ENCODE measurements at regions not wholly inside any gene's neighbourhood (a gene's known extent, or its start where the extent isn't known, plus 50 kb on each side); places are given as distances from the start of the nearest gene placed in this dataset.

GRCh38 chr5:35430381-35431162 lies 187.1 kb upstream of the SPEF2 start:
- no peak for DNase-seq

- DNase-seq: no peak
Observed at GRCh38 chr5:35420200-35420599, 189.9 kb upstream of the PRLR start.

GRCh38 chr5:35417040-35417439 lies 186.8 kb upstream of the PRLR start:
- no peak for DNase-seq

- no peak for DNase-seq
Observed at GRCh38 chr5:35416217-35416988, 186.1 kb upstream of the PRLR start.

GRCh38 chr5:35415309-35415708 lies 185.0 kb upstream of the PRLR start:
- DNase-seq: no peak

- no peak for DNase-seq
Observed at GRCh38 chr5:35409361-35409760, 179.1 kb upstream of the PRLR start.

- no peak for DNase-seq
Observed at GRCh38 chr5:35408146-35408545, 177.9 kb upstream of the PRLR start.

- DNase-seq: no peak
Observed at GRCh38 chr5:35407697-35408096, 177.4 kb upstream of the PRLR start.

GRCh38 chr5:35405938-35406337 lies 175.7 kb upstream of the PRLR start:
- DNase-seq: no peak

- DNase-seq: no peak
Observed at GRCh38 chr5:35404701-35405100, 174.4 kb upstream of the PRLR start.

GRCh38 chr5:35393901-35394300 lies 163.6 kb upstream of the PRLR start:
- DNase-seq: no peak

GRCh38 chr5:35384658-35385057 lies 154.4 kb upstream of the PRLR start:
- no peak for DNase-seq

GRCh38 chr5:35383041-35383440 lies 152.8 kb upstream of the PRLR start:
- DNase-seq: no peak

GRCh38 chr5:35377653-35378052 lies 147.4 kb upstream of the PRLR start:
- DNase-seq: no peak

- DNase-seq: no peak
Observed at GRCh38 chr5:35374584-35374983, 144.3 kb upstream of the PRLR start.

GRCh38 chr5:35373249-35373648 lies 143.0 kb upstream of the PRLR start:
- DNase-seq: no peak

GRCh38 chr5:35372482-35372881 lies 142.2 kb upstream of the PRLR start:
- no peak for DNase-seq

GRCh38 chr5:35371951-35372426 lies 141.7 kb upstream of the PRLR start:
- no peak for DNase-seq

GRCh38 chr5:35370871-35371270 lies 140.6 kb upstream of the PRLR start:
- no peak for DNase-seq

GRCh38 chr5:35369965-35370790 lies 139.9 kb upstream of the PRLR start:
- DNase-seq: no peak

- no peak for DNase-seq
Observed at GRCh38 chr5:35367526-35367925, 137.2 kb upstream of the PRLR start.

- no peak for DNase-seq
Observed at GRCh38 chr5:35365758-35366157, 135.5 kb upstream of the PRLR start.
